H1 (cell line): ENCODE measurements at regions not wholly inside any gene's neighbourhood (a gene's known extent, or its start where the extent isn't known, plus 50 kb on each side); places are given as distances from the start of the nearest gene placed in this dataset.

Experiments used
- CTCF ChIA-PET: fragments of 300-600 bp; sonication (Branson Sonifier 250); formaldehyde crosslinking; loops from one replicate; lab custom pipeline; 2021; ENCODE audit not compliant: partially characterized antibody; lab: Charles Lee
- POLR2A ChIA-PET: fragments of 300-600 bp; sonication (Branson Sonifier 250); formaldehyde crosslinking; loops from one replicate; lab custom pipeline; 2021; ENCODE audit warnings: inconsistent platforms; ENCODE audit not compliant: partially characterized antibody; lab: Charles Lee
- DNase-seq, 2 experiments: peaks; one replicate each; pipeline versions ENCODE4 v3.0.0 to v3.0.0-alpha.2; 2010 to 2022; ENCODE audit warnings: low spot score in 2 of 2, low read depth in 1 of 2, mixed read lengths in 1 of 2
- FAIRE-seq: peaks from 2 replicates; lab custom pipeline; 2011; peaks lifted over from hg19 to GRCh38; lab: Jason Lieb, UNC
- H2AFZ ChIP-seq: 2 replicates; pipeline ENCODE4 v1.8.1; 2012; ENCODE audit warnings: low read length, inconsistent platforms
- H2AK5ac ChIP-seq: 2 replicates; pipeline ENCODE4 v1.6.1; 2013; ENCODE audit warnings: low read depth, low read length
- H2BK120ac ChIP-seq: replicated peaks from 2 replicates; pipeline ENCODE3; 2013; ENCODE audit warnings: low read depth, low read length, inconsistent platforms
- H2BK12ac ChIP-seq: 2 replicates; pipeline ENCODE4 v1.6.1; 2013; ENCODE audit warnings: low read depth, low read length
- H2BK15ac ChIP-seq: 2 replicates; pipeline ENCODE4 v1.6.1; 2013; ENCODE audit warnings: low read length
- H2BK20ac ChIP-seq: 2 replicates; pipeline ENCODE4 v1.6.1; 2013; ENCODE audit warnings: low read length
- H2BK5ac ChIP-seq: 2 replicates; pipeline ENCODE4 v1.6.1; 2013; ENCODE audit warnings: low read depth, low read length
- H3K14ac ChIP-seq: 2 replicates; pipeline ENCODE4 v1.6.1; 2013; ENCODE audit warnings: inconsistent platforms; ENCODE audit not compliant: insufficient read length
- H3K18ac ChIP-seq: 2 replicates; pipeline ENCODE4 v1.6.1; 2013; ENCODE audit warnings: low read length; ENCODE audit errors: extremely low read depth
- H3K23ac ChIP-seq: 2 replicates; pipeline ENCODE4 v1.6.1; 2013; ENCODE audit warnings: inconsistent platforms; ENCODE audit not compliant: insufficient read length
- H3K23me2 ChIP-seq: 2 replicates; pipeline ENCODE4 v1.6.1; 2013; ENCODE audit warnings: low read depth, low read length
- H3K27ac ChIP-seq: 2 replicates; pipeline ENCODE4 v1.6.1; 2011; ENCODE audit warnings: low read depth, low read length, inconsistent platforms
- H3K27me3 ChIP-seq, 4 experiments: replicated peaks in 1 of 4; 1 replicate in 1 of 4; 2 replicates in 3 of 4; pipeline versions ENCODE4 v1.6.1 to v1.8.1; 2011 to 2013; ENCODE audit warnings: low read length in 3 of 4, mild to moderate bottlenecking in 3 of 4, inconsistent platforms in 2 of 4, mixed read lengths in 2 of 4, moderate library complexity in 1 of 4; ENCODE audit not compliant: control insufficient read depth in 3 of 4, insufficient read depth in 3 of 4; ENCODE audit errors: extremely low read depth in 1 of 4
- H3K36me3 ChIP-seq, 4 experiments: 2 replicates each; pipeline versions ENCODE4 v1.6.1 to v1.8.1; 2011 to 2013; ENCODE audit warnings: mild to moderate bottlenecking in 4 of 4, low read length in 3 of 4, moderate library complexity in 2 of 4, control low read depth in 1 of 4, inconsistent platforms in 1 of 4; ENCODE audit not compliant: insufficient read depth in 4 of 4, control insufficient read depth in 2 of 4
- H3K4ac ChIP-seq: replicated peaks from 2 replicates; pipeline ENCODE3; 2013; ENCODE audit warnings: low read length, low read depth, mixed read lengths, inconsistent platforms; ENCODE audit not compliant: insufficient read length
- H3K4me1 ChIP-seq, 4 experiments: replicated peaks in 1 of 4; 1 replicate in 1 of 4; 2 replicates in 3 of 4; pipeline versions ENCODE4 v1.6.1 to v1.8.1; 2011 to 2013; ENCODE audit warnings: low read length in 3 of 4, inconsistent platforms in 2 of 4, mixed read lengths in 1 of 4; ENCODE audit not compliant: insufficient read depth in 4 of 4, control insufficient read depth in 3 of 4
- H3K4me2 ChIP-seq, 2 experiments: 2 replicates each; pipeline versions ENCODE4 v1.6.1 to v1.8.1; 2011 to 2013; ENCODE audit warnings: low read depth in 2 of 2, low read length in 2 of 2, control low read depth in 1 of 2, inconsistent platforms in 1 of 2, mild to moderate bottlenecking in 1 of 2; ENCODE audit not compliant: insufficient read depth in 1 of 2
- H3K4me3 ChIP-seq, 4 experiments: fragments of 200-600, 300-600 bp in 1 of 4; sonication (generic), shearing (Covaris generic), sonication (Bioruptor Twin) in 1 of 4; 2 replicates each; pipeline versions ENCODE4 v1.5.1 to v1.8.1; 2011 to 2016; ENCODE audit warnings: low read length in 4 of 4, low read depth in 3 of 4, control low read depth in 2 of 4, inconsistent platforms in 2 of 4, mild to moderate bottlenecking in 2 of 4, mixed read lengths in 1 of 4, moderate library complexity in 1 of 4; ENCODE audit not compliant: insufficient read depth in 2 of 4; ENCODE audit errors: extremely low read depth in 1 of 4
- H3K56ac ChIP-seq: replicated peaks from 2 replicates; pipeline ENCODE3; 2013; ENCODE audit warnings: low read depth, mild to moderate bottlenecking, mixed read lengths, low read length, inconsistent platforms; ENCODE audit not compliant: insufficient read length
- H3K79me1 ChIP-seq: 2 replicates; pipeline ENCODE4 v1.6.1; 2013; ENCODE audit warnings: low read depth, low read length, control low read depth
- H3K79me2 ChIP-seq, 2 experiments: 2 replicates each; pipeline versions ENCODE4 v1.6.1 to v1.8.1; 2012 to 2013; ENCODE audit warnings: low read length in 2 of 2, mild to moderate bottlenecking in 2 of 2, inconsistent platforms in 1 of 2; ENCODE audit not compliant: insufficient read depth in 2 of 2, control insufficient read depth in 1 of 2
- H3K9ac ChIP-seq, 4 experiments: replicated peaks in 1 of 4; 1 replicate in 1 of 4; 2 replicates in 3 of 4; pipeline versions ENCODE4 v1.6.1 to v1.8.1; 2011 to 2013; ENCODE audit warnings: low read depth in 3 of 4, low read length in 3 of 4, control low read depth in 2 of 4, mild to moderate bottlenecking in 2 of 4, moderate library complexity in 2 of 4, inconsistent platforms in 1 of 4; ENCODE audit errors: extremely low read depth in 1 of 4
- H3K9me3 ChIP-seq, 2 experiments: 2 replicates each; pipeline versions ENCODE4 v1.6.1 to v1.8.1; 2012 to 2013; ENCODE audit warnings: mild to moderate bottlenecking in 2 of 2, moderate library complexity in 2 of 2, control low read depth in 1 of 2, inconsistent platforms in 1 of 2, low read depth in 1 of 2, low read length in 1 of 2, mixed read lengths in 1 of 2; ENCODE audit not compliant: insufficient read depth in 2 of 2
- H4K20me1 ChIP-seq, 2 experiments: replicated peaks in 1 of 2; 2 replicates each; pipeline versions ENCODE3 to v1.8.1; 2011 to 2013; ENCODE audit warnings: inconsistent platforms in 2 of 2, low read length in 2 of 2, mild to moderate bottlenecking in 1 of 2; ENCODE audit not compliant: insufficient read depth in 2 of 2, control insufficient read depth in 1 of 2
- H4K5ac ChIP-seq: 2 replicates; pipeline ENCODE4 v1.6.1; 2013; ENCODE audit warnings: low read length, low read depth, mixed read lengths, inconsistent platforms; ENCODE audit not compliant: insufficient read length
- H4K8ac ChIP-seq: 2 replicates; pipeline ENCODE4 v1.8.0; 2013; ENCODE audit warnings: mild to moderate bottlenecking, moderate library complexity, low read length, inconsistent platforms; ENCODE audit not compliant: insufficient read depth; ENCODE audit errors: extremely low read depth
- H4K91ac ChIP-seq: replicated peaks from 2 replicates; pipeline ENCODE3; 2013; ENCODE audit warnings: low read length, mixed read lengths, inconsistent platforms; ENCODE audit not compliant: insufficient read length
- BRCA1 ChIP-seq: IDR thresholded peaks from 2 replicates; pipeline ENCODE4 v1.6.1; 2012; ENCODE audit warnings: low read depth, low read length, improper control_type of control experiment
- SIN3A ChIP-seq, 2 experiments: IDR thresholded peaks in 1 of 2; conservative IDR thresholded peaks in 1 of 2; 2 replicates each; pipeline ENCODE4 v1.6.1; 2011 to 2012; ENCODE audit warnings: low read length in 2 of 2, improper control_type of control experiment in 1 of 2, low read depth in 1 of 2, mild to moderate bottlenecking in 1 of 2
- WGBS, 2 experiments: shearing (Covaris generic) in 1 of 2; methylation state at CpG; one replicate each; pipeline versions ENCODE4 v1.1.6 to v1.1.7; 2013 to 2015; ENCODE audit warnings: low lambda C conversion rate in 2 of 2, mixed read lengths in 2 of 2, inconsistent platforms in 1 of 2, low coverage in 1 of 2, missing lambda C conversion rate in 1 of 2; ENCODE audit not compliant: insufficient replicate concordance in 2 of 2, insufficient coverage in 1 of 2, insufficient read length in 1 of 2; ENCODE audit errors: extremely low coverage in 1 of 2, missing lambda C conversion rate in 1 of 2; 5-methylcytosine and 5-hydroxymethylcytosine counted together

- H3K79me1 ChIP-seq: no peaks in the 10 kb centered on the region
- no peaks in the 10 kb centered on the region for H3K36me3 ChIP-seq
- no peaks in the 10 kb centered on the region for H3K23me2 ChIP-seq
- H3K9me3 ChIP-seq: no peaks in the 10 kb centered on the region
- no peak overlapping the region for H3K4me3 ChIP-seq
- no peak overlapping the region for H3K27ac ChIP-seq
- no peak overlapping the region for H2BK20ac ChIP-seq
- H3K18ac ChIP-seq: no peak overlapping the region
- H3K79me2 ChIP-seq: no peaks in the 10 kb centered on the region
- H4K8ac ChIP-seq: no peak overlapping the region
- no peak overlapping the region for H4K91ac ChIP-seq
- no peak overlapping the region for H3K9ac ChIP-seq
- no peak overlapping the region for H3K14ac ChIP-seq
- TF ChIP-seq BRCA1: no peak
- no peak for TF ChIP-seq SIN3A (conservative IDR thresholded peaks at IDR 0.05 in 1 of 2, IDR thresholded peaks at IDR 0.05 in 1 of 2; ENCODE audit: low read depth in 1 of 2, low read length in 2 of 2)
- H3K56ac ChIP-seq: no peak overlapping the region
- H3K4me1 ChIP-seq: no peaks in the 10 kb centered on the region
- DNase-seq (no peak), FAIRE-seq (no peak)
- no peak overlapping the region for H3K4me2 ChIP-seq
- H3K23ac ChIP-seq: no peak overlapping the region
- ChIA-PET CTCF (interaction anchor here (1.9 to 2.2 kb wide), 2 partner anchors 20 to 262 kb away, joined by 5 to 9 read pairs; no protein-coding TSS in a partner anchor), POLR2A (no interaction called here)
- WGBS, 2 experiments: 95% methylated on average over 2 of the region's 2 CpGs; no CpG with 5 or more reads in 1 of the 2 experiments
- H2BK12ac ChIP-seq: no peak overlapping the region
- no peak overlapping the region for H2BK5ac ChIP-seq
- no peak overlapping the region for H2AK5ac ChIP-seq
- H3K4ac ChIP-seq: no peak overlapping the region
- H2AFZ ChIP-seq: no peak overlapping the region
- peaks cover 0 to 4% (median 0%) of the 10 kb centered on the region in 4 experiments; a peak in 2 of 7 replicates for H3K27me3 ChIP-seq
- H4K20me1 ChIP-seq: no peaks in the 10 kb centered on the region
- no peak overlapping the region for H2BK120ac ChIP-seq
- H4K5ac ChIP-seq: no peak overlapping the region
- no peak overlapping the region for H2BK15ac ChIP-seq
Measured at GRCh38 chr12:13719986-13720385, 261.4 kb downstream of the GRIN2B start.
